HEK293T (cell line): ENCODE measurements at regions not wholly inside any gene's neighbourhood (a gene's known extent, or its start where the extent isn't known, plus 50 kb on each side); places are given as distances from the start of the nearest gene placed in this dataset.

Source experiments
- ARNT ChIP-seq: fragments of 450-650 bp; IDR thresholded peaks from 2 replicates; pipeline ENCODE4 v1.6.1; 2017; ENCODE audit warnings: mild to moderate bottlenecking
- BHLHE40 ChIP-seq: fragments of 450-650 bp; IDR thresholded peaks from 2 replicates; pipeline ENCODE4 v1.6.1; 2016; ENCODE audit warnings: mild to moderate bottlenecking, moderate library complexity, borderline replicate concordance
- ELF4 ChIP-seq: fragments of 450-650 bp; IDR thresholded peaks from 2 replicates; pipeline ENCODE4 v1.6.1; 2017; ENCODE audit warnings: antibody characterized with exemption
- L3MBTL2 ChIP-seq: fragments of 450-650 bp; conservative IDR thresholded peaks from 2 replicates; pipeline ENCODE4 v1.6.1; 2016; ENCODE audit warnings: mild to moderate bottlenecking
- LEF1 ChIP-seq: fragments of 450-650 bp; IDR thresholded peaks from 2 replicates; pipeline ENCODE4 v1.6.1; 2017; ENCODE audit warnings: mild to moderate bottlenecking, borderline replicate concordance
- NFRKB ChIP-seq: fragments of 450-650 bp; IDR thresholded peaks from 2 replicates; pipeline ENCODE4 v1.6.1; 2016; ENCODE audit warnings: mild to moderate bottlenecking, moderate library complexity
- SP1 ChIP-seq: fragments of 450-650 bp; IDR thresholded peaks from 2 replicates; pipeline ENCODE4 v1.6.1; 2017

DNA sequence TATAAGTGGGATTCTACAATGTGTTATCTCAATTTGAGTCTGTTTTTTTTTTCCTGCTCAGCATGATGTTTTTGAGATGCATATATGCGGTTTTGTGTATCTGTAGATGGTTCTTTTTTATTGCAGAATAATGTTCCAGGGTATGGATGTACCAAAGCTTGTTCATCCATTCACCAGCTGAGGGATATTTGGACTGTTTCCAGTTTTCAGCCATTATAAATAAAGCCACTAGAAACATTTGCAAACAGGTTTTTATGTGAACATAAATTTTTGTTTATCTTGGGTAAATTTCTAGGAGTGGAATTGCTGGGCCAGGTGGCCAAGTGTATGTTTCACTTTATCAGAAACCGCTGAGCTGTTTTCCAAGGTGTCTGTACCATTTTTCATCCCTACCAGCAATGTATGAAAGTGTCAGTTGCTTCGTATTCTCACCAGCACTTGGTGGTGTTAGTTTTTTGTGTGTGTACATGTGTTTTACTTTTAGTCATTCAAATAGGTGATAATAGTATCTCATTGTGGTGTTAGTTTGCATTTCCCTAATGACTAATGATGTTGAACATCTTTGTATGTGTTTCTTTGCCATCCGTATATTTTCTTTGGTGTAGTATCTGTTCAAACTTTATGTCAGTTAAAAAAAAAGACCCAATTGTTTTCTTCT is 124.2 kb downstream of the CEBPB start:
- TF ChIP-seq NFRKB (no peak), SP1 (no peak), LEF1 (no peak), ARNT (no peak), ELF4 (no peak), BHLHE40 (no peak), L3MBTL2 (no peak)
